Panc1 (cell line): ENCODE measurements at regions not wholly inside any gene's neighbourhood (a gene's known extent, or its start where the extent isn't known, plus 50 kb on each side); places are given as distances from the start of the nearest gene placed in this dataset.

Experiments used
- POLR2AphosphoS5 ChIP-seq: IDR thresholded peaks from 2 replicates; pipeline ENCODE4 v1.6.1; 2012; ENCODE audit warnings: mild to moderate bottlenecking, low read depth, low read length, moderate library complexity
- TF ChIP-seq, protein P1 (sequence below): fragments of 450-650 bp; IDR thresholded peaks from 2 replicates; pipeline ENCODE4 v1.5.1; 2017; ENCODE audit warnings: mild to moderate bottlenecking

DNA sequence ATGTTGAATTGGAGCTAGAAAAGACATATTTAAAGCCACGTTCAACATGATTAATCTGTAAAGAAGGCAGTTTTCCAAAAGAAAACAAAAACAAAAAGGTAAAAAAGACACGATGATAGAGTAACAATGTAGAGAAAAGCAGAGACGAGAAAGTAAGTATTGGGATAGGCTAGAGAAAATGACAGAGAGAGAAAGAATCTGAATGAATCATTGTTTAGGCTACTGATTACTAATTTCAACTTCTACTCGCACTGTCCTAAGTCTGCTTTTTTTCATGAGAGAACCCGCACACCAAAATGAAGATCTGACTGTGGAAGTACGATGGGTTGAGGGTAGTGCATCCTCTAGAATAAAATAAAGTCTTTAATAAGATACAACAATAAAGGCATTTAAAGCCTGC, 1599.2 kb upstream of the TMEFF2 start:
- TF ChIP-seq, protein P1, sequence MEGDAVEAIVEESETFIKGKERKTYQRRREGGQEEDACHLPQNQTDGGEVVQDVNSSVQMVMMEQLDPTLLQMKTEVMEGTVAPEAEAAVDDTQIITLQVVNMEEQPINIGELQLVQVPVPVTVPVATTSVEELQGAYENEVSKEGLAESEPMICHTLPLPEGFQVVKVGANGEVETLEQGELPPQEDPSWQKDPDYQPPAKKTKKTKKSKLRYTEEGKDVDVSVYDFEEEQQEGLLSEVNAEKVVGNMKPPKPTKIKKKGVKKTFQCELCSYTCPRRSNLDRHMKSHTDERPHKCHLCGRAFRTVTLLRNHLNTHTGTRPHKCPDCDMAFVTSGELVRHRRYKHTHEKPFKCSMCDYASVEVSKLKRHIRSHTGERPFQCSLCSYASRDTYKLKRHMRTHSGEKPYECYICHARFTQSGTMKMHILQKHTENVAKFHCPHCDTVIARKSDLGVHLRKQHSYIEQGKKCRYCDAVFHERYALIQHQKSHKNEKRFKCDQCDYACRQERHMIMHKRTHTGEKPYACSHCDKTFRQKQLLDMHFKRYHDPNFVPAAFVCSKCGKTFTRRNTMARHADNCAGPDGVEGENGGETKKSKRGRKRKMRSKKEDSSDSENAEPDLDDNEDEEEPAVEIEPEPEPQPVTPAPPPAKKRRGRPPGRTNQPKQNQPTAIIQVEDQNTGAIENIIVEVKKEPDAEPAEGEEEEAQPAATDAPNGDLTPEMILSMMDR, result no peak
- no peak for TF ChIP-seq POLR2AphosphoS5
